Omental fat pad (tissue), 3 donors: ENCODE measurements at regions not wholly inside any gene's neighbourhood (a gene's known extent, or its start where the extent isn't known, plus 50 kb on each side); places are given as distances from the start of the nearest gene placed in this dataset.

ENCODE experiments used
- ATAC-seq: fragments of 150-250 bp; one replicate; pipeline ENCODE4 v1.9.1; 2016; ENCODE audit warnings: mild to moderate bottlenecking, moderate library complexity; ENCODE audit not compliant: low FRiP score
- DNase-seq: peaks from one replicate; pipeline ENCODE4 v3.0.0-alpha.2; 2019; ENCODE audit warnings: low spot score
- CTCF ChIP-seq, 3 donors: fragments of 450-650 bp; IDR thresholded peaks; one replicate each; pipeline ENCODE4 v1.5.1; 2016 to 2017; ENCODE audit warnings: antibody characterized with exemption in 3 of 3, mild to moderate bottlenecking in 3 of 3, moderate library complexity in 2 of 3

- no peak for DNase-seq
- ATAC-seq, result no peak
- no peak for TF ChIP-seq CTCF (IDR thresholded peaks at IDR 0.05)
Observed at GRCh38 chr4:152079543-152080293, 318.9 kb upstream of the GATB start.

- DNase-seq (no peak), ATAC-seq (no peak)
- TF ChIP-seq CTCF (IDR thresholded peaks at IDR 0.05), result no peak
Observed at GRCh38 chr4:152079079-152079478, 318.3 kb upstream of the GATB start.

- no peak for DNase-seq
- no peak for ATAC-seq
- TF ChIP-seq CTCF (IDR thresholded peaks at IDR 0.05), result no peak
Observed at GRCh38 chr4:152077582-152077981, 316.8 kb upstream of the GATB start.

GRCh38 chr4:152075253-152075928 lies 314.6 kb upstream of the GATB start:
- TF ChIP-seq CTCF (IDR thresholded peaks at IDR 0.05), result no peak
- no peak for DNase-seq

GRCh38 chr4:152074573-152074972 lies 313.8 kb upstream of the GATB start:
- DNase-seq, result no peak
- ATAC-seq, result no peak
- no peak for TF ChIP-seq CTCF (IDR thresholded peaks at IDR 0.05)

More at GRCh38 chr4:152075253-152075928, 314.6 kb upstream of the GATB start:
- ATAC-seq, result no peak

DNA sequence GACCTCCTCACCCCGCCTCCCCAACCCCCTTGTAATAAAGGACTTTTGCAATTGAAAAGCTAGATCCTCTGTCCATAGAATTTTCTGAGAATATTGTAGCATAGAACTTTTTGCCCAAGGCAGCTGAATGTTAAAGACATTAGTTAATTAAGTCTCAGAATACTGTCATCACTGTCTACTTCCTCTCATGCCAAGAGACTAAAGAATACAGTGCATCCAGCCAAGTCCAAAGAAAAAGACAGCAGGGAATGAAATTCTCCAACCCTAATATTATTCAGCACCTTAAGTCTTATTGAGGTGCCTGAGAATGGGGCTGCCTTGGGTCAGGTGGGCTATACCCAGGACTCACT lies 313.3 kb upstream of the GATB start:
- TF ChIP-seq CTCF (IDR thresholded peaks at IDR 0.05), result no peak
- ATAC-seq, result no peak
- DNase-seq, result no peak
